Tongue (tissue), 1 donor: ENCODE measurements at regions not wholly inside any gene's neighbourhood (a gene's known extent, or its start where the extent isn't known, plus 50 kb on each side); places are given as distances from the start of the nearest gene placed in this dataset.

Source experiments
- DNase-seq: peaks from one replicate; pipeline ENCODE4 v3.0.0-alpha.2; 2015

DNA sequence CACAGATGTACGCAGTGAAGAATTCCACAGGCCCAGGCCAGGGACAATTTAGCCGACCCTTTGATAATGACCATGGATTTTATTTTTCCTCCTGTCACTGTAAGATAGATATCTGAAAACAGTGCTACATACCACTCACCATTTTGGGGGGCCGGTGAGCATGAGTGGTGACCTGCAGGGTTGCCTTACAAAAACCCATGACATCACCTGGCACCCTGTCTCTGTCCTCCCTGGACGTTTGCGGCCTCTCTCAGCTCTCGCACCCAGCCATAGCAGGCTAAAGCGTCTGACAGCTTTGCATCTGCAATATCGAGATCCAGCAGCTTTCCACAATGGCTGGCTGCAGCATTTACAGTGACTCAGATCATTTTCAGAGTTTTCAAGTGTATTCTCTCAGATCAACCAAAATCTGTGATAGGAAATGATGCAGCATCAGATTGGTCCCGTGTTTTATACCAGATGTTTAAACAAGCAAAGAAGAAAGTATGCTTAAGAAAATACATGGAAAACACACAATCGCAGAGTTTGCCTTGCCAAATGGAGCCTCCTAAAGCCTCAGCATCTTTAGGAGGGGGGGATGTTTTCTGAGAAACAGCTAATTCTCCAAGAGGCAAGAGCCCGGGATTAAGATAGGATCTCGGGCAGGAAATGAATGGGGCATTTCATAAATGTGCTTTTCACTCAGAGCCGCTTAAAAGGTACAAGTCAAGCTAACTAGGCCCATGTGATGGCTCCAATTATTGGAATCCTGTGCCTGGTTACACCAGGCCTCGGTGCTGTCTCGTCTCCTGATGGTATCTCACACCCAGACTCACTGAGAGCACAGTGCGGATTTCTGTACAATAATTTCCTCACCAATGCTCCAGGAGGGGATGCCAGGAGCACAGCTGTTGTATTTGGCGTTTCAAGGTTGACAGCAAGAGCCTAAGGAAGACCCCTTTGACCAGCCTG, 257.3 kb downstream of the XXYLT1 start:
- DNase-seq: no peak

DNA sequence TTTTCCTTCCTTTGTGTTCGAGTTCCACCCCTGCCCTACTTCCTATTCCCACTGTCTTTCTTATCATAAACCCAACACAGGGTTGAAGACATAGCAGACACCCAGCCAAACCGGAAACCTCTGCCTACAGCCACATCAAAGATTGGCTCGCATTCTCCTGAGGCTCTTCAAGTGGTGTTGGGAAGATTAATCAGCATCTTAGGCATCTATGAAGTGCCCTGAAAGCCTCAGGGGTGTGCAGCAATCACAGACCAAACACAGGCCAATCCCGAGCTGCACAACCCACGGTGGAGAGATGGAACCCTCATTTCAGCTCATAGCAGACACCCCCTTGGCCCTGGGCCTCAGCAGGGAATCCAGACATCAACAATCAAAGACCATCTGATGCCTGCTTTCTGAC, 255.9 kb downstream of the XXYLT1 start:
- DNase-seq: no peak

DNA sequence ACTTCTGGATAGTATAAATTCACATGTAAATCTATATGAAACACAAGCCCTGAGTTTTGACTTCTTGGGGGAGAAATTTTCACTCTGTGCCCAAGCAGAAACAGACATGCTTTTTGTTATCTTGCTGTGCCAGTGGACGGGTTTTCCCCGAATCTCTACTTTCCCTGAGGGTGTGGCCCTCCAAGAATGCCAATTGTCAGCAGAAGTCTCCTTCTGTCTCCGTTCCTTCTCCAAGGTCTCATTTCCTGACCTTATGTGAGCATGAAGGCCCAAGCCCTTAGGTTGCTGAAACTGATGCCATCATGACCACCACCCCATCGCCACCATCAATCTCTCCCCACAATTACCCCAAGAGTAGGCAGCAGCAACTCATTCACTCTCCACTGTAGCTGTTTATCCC, 253.8 kb downstream of the XXYLT1 start:
- DNase-seq: no peak
